GM19395 (cell line): ENCODE measurements at regions not wholly inside any gene's neighbourhood (a gene's known extent, or its start where the extent isn't known, plus 50 kb on each side); places are given as distances from the start of the nearest gene placed in this dataset.

Experiments
- ATAC-seq: cut with Tn5 transposase; IDR thresholded peaks from one replicate; pipeline ENCODE4 v1.9.1; 2021; ENCODE audit warnings: mild to moderate bottlenecking, moderate library complexity; ENCODE audit not compliant: unreplicated experiment

DNA sequence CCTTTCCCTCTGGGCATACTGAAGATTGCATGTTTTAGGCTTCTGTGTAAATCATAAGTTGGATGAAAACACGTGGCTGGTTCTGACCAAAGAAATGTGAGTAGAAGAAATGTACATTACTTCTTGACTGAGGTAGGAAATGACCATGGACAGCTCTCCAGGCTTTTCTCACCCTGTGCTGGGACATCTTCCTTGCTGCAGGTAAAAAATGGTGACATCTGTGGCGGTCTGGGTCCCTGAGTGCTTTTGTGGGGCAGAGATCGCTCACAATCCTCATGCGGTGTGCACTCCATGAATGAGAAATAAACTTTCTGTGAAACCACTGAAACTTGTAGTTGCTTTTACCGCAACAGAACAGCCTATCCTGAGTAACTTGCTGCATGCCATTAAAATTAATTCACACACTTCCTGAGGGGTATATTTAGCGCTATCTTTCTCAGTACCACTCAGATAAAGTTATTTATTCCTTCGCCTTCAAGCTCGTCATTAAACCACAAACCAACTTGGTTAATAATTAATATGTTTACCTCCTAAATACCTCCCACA is 730.4 kb downstream of the EFNA5 start:
- ATAC-seq: no peak

DNA sequence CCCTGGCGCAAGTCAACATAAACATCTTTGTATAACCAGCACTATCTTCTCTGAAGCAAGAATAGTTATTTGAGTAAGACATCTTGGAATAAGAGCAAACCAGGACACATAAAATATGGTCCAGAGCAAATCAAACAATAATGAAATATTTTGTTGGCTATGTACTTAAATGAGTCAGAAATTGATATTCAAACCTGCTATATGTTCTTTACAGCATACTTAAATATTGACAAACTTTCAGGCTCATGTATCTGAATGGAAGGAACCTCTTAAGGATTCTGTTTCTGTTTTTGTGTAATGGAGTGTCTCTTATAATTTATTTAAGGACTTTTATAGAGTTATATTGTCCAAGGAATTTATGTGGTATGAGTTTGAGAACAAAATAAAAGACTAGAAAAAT is 747.3 kb downstream of the EFNA5 start:
- ATAC-seq: no peak

DNA sequence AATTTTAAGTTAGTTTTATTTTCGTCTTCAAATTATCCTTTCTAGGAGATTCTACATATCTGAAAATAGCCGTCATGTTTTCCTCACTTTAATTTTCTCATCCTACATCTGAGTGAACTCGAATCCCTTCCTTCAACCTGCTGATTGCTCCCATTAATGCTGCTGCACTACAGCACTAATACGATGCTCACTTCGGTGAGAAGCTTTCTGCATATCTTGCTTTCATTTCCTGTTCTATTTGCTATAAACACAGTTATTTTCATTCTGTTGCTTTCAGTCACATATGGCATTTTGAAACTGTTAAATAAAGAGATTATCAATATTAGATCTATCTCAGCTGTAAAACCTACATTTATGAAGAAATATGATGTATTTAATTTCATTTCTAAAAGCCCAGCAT is 749.2 kb downstream of the EFNA5 start:
- no peak for ATAC-seq

DNA sequence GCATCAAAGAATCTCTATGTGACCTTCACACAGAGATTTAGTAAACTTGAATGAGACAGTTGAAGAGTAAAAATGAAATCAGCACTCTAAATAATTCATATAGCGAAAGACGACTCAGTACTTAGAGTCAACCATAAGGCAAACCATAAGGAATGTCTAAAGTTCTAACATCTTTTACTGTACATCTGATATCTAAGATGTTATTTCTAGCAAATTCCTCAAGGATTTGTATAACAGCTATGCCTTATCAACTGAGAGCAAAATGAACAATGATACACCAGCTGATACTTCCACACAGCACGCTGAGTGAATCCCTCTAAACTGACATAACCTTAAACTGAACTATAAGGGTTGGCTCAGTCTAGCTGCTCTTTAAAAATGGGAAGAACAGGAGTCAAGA is 760.3 kb downstream of the EFNA5 start:
- ATAC-seq: no peak

DNA sequence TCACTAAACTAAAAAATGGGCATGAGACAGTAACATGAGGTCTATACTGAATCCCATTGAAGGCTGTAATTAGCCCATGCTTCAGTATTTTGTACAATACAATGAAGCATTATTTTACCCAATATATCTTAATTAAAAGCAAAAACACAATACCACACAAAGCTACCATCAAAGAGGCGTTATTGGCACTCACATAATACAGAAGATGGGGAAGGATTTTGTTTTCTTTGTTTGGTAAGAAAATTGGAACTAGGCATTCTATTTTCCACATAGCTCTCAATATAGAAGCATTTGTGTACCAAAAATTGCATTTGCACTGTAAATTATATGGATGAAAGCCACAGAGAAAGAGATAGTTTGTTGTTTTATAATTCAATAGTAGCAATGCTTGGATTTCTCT is 761.0 kb downstream of the EFNA5 start:
- ATAC-seq: no peak

DNA sequence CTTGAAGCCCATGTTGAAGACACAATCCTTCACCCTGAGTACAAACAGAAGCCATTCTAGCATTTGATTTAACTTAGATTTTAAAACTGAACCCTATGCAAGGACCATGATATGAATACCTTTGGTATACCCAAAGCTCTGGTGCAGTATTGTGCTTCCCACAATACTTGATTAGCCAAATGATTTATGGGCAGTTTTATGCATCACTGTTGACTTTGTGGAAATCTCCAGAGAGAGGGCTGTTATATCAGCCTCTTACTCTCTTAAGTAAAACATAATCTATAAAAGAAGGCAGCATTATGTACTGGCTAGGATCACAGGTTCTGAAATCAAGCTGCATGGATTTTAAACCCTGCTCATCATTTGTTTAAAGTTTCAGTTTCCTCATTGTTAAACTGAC is 762.8 kb downstream of the EFNA5 start:
- no peak for ATAC-seq

DNA sequence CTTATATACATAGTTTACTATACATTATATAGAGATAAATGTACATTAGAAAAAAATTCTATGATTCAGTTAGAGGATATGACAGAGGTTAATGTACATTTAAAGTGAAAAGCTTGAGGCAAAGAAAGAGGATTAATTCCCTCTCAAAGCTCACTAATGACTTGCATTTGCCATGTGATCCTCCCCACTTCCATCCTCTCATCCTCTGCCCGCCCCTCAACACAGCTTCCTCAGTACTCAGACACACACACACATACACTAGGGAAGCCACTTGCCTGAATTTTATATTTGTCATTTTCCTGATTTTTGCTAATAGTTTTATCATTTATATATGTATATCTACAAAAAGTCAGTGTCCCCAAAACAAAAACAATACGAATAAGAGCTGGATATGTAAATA is 764.5 kb downstream of the EFNA5 start:
- ATAC-seq: no peak

DNA sequence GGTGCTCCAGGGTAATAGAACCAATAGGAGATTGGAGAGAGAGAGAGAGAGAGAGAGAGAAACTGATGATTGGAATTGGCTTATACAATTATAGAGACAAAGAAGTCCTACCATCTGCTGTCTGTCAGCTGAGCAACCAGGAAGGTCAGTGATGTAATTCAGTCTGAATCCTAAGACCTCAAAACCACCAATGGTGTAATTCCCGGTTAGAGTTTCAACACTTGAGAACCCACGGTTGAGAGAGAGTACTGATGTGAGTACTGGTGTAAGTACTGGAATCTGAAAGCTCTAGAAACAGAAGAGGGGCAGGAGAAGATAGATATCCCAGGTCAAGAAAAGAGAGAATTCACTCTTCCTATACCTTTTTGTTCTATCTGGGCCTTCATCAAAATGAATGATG is 775.8 kb downstream of the EFNA5 start:
- ATAC-seq: no peak

DNA sequence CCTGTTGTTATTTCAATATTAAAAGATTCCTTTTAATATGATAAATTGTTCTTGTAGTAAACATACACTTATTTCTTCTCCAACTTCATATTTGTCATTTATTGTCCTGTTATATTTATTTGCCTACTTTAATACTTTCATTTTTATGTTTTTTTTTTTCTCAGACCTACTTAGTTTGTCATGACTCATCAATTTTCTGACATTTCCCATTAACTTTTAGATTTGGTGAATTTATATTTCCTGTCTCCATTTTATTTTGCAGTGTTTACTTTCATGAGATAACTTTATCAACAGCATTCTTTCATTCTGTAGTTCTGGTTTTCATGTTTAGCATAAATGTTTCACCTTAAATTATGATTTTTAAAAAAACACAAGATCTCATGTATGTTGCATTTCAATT is 788.7 kb downstream of the EFNA5 start:
- ATAC-seq: no peak

DNA sequence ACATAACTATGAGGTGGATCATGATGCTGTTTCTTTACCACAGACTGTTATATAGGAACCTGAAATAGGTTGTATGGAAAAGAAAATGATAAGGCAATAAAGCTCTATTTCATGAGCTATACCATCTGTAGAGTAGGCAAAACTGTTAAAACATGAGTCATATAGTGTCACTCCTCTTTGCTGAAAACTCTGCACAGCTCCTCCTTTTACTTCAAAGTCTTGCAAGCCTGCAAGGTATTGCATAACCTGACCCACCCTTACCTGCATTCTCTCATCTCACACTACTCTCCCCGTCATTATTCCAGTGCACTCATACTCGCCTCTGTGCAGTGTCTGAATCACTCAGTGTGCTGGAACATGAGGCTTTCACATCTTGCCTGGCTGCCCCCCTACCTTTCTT is 790.1 kb downstream of the EFNA5 start:
- ATAC-seq: no peak

DNA sequence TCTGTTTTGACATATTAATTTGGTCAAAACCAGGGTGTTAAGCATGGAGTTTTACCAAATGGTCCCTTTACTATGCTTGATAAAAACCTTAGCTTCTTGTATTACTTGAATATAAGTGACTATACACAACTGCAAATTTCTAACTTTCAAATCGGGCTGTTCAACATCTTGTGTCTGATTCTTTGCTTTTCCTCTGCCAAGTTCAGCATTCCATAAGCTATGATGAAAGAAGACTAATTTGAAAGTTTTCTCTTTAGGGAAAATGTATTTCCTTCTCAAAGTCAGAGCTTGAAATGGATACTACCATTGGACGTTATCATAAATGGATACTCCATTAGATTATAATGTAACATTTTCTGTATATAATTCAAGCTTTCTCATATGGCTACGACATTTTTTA is 792.9 kb downstream of the EFNA5 start:
- no peak for ATAC-seq

DNA sequence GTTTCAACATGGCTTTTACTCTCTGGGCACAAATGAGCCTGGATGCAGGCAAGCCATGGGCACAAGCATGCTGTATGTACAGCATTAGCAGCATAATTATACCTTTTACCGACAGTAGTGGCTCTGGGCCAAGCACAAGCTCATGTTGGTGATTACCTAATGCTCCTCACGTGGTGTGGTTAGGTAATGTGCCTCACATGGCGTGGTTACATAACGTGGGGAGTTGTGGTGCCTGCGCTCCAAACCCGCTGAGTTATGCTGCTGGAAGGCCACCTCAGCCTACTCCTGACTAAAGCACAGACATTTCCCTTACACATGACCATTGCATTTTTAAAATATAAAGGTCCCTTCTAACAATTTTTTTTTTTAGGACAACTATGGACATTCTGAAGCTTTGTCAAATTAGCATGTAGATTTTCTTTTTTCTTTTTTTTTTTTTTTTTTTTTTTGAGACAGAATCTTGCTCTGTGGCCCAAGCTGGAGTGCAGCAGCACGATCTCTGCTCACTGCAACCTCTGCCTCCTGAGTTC is 794.0 kb downstream of the EFNA5 start:
- ATAC-seq: no peak

DNA sequence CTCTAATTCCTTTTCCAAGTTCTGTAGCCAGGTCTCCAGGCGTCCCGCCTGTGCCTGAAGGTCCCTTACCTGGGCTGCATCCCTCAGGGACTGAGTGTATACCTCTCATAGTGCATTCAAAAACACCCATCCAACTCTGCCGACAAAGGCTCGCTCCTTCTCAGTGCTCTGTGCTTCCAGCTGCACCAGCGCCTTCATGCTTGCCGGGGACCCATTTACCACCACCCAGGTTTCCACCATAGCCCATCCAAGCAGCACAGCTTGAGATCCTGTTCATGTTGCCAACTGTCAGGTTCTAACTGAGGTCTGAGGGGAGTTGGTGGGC is 794.5 kb downstream of the EFNA5 start:
- ATAC-seq: no peak

DNA sequence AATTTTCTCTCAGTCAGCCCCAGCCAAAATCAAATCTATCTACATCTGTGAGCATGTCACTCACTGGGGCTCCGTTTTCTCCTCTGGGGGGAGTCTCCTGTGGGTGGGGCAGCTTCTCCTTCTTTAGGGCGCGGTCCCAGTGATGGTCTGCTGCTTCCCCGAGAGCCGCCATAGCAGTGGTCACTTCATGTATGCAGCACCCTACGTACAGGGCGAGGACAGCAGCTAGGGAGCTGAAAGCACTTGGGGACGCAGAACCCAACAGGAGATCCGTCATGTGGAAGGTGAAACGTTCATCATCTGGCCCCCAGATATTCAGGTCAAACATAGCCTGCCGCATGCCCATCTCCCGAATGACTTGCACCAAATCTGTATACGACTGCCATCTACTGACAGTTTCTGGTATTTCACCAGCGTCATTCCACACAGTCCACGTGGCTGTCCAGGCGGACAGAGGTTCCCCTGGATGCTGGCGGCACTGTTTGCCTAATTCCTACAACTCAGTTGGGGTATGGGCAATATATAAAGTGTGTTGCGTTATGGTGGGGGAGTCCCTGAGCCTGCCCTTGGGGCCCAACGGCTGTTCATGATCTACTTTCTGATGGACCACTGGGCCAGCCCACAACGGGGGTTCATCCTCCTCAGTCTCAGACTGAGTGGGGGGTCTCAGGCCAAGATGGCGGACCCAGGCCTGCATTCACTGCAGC is 795.0 kb downstream of the EFNA5 start:
- ATAC-seq: peak; percentile 77

DNA sequence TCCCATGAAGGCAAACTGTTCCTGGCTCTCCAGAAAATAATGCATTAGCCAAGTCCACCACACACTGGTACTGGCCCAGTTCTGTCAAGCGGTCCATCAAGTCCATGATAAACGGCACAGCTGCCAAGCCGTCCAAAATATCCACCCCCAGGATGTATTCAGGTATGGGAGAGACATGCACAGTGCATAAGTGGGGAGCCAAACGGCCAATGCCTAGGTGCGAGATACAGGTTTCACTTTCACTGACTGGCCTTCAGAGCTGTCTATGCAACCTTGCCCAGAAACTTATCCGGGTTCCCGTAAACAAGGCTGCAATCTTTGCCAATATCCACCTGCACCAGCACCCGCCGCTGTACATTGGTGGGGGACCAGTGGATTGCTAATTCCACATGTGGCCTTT is 795.8 kb downstream of the EFNA5 start:
- no peak for ATAC-seq

DNA sequence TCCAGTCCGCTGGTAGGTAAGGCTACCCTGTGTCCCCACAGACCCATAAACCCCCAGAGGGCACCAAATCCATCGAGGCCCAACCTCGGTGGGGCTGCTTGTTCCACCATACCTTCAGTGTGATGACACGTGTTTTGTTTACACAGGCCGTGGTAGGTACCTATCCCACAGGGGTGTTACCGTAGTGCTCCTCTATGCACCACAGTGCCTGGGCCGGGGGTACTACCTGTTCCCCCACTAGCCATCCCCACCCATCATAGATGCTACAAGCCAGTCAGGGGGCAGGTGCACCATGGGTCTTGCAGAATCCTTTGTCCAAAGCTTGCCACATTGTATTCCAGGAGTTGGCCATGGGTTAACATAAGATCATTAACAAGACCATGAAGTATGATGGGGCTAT is 796.2 kb downstream of the EFNA5 start:
- no peak for ATAC-seq

DNA sequence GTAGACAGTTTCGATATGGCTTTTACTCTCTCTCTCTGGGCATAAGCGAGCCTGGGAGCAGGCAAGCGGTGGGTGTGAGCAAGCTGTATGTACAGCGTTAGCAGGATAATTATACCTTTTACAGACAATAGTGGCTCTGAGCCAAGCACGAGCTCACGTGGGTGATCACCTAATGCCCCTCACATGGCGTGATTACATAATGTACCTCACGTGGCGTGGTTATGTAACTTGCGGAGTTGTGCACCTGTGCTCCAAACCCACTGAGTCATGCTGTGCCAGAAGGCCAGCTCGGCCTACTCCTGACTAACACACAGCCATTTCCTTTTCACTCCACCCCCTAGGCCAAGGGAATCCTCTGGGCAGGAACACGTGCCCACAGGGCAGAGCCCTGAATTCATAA is 797.2 kb downstream of the EFNA5 start:
- no peak for ATAC-seq

DNA sequence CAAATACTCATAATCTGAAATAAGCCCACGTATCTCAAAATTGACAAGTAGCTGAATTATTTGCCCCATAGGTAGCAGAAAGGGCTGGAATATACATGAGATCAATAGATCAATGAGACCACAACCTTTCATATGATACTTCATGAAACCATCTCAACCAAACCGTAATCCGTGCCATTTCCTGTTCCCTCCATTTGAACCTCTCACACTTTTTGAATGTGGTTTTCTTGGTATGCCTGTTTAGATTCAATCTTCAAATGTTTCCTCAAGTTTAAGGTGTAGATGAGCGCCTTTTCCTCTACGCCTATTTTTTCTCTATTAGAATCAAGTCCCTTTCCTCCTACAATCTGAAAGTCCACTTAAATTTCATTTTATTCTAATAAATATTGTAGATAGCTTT is 805.5 kb downstream of the EFNA5 start:
- no peak for ATAC-seq

DNA sequence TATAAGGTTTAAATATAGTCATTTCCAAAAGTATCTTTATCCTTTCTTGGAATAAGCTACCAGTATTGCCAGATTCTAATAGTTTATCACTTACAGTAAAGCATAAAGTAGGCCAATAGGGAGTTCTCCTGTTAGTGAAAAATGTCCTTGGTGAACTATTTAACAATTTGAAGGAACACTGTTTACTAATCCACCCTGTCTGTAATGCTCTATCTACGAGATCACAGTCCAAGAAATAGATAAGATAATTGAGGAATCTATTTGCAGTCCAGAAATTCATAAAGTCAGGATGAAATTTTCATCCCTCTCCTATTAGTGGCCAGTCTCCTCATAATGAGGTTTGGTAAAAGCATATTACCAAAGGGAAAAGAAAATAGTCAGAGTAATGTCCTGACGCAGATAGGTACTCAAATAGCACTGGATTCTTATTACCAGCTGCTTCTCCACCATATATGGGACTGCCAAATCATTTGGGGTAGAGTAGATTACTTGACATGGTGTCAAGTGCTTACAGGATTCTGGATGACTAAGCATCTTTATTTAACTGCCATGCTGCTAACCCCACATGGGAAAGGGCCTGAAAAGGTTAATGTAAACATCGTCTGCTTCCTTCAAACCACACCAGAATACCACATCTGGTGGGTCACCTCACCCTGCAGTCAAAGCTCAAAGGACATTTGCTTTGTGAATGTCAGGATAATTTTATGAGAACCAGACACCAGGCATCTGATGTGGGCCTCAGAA is 808.1 kb downstream of the EFNA5 start:
- ATAC-seq: no peak

DNA sequence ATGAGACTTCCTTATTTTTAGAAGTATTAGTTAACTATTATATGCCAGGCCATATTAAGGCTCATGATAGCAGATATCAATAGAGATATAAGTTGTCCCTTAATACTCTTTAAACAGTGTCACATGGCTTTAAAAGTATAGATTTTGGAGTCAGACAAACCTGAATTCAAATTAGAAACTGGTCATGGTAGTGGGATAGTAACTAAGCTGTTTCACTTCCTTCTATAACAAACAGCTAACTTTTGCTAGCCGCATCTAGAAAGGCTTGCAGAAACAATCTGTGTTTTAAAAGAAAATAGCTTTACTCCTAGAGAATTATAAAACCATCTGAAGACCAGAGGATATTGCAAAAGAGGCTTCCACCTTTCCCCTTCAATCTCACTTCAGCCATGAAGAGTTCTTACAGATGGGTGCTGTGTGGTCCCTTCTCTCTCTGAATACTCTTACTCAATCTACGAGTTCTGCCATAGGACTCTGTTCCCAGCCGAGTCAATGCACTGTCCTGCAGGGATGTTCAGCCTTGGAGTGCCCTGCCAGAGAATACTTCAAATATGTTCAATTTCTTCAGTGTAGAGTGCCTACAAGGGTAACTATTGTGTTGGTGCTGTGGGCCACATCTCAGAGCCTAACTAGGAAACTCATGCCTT is 810.2 kb downstream of the EFNA5 start:
- peak; percentile 58 for ATAC-seq

DNA sequence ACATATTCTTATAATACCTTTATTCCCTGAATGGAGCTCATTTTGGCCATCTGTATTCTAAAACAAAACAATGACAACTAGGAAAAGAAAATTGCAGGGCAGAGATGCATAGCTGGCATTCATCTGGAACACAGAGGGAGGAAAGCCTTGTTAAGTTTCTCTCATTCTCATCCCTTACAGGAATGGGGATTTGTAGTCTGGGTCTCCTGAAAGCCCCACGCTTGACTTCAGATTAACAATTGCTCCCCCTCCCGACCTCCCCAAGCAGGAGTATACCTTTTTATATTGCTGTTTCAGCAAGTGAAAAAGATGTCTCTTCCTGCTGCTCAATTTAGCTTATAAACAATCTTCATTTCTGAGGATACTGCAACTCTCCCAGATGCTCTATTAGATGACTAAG is 812.1 kb downstream of the EFNA5 start:
- no peak for ATAC-seq

DNA sequence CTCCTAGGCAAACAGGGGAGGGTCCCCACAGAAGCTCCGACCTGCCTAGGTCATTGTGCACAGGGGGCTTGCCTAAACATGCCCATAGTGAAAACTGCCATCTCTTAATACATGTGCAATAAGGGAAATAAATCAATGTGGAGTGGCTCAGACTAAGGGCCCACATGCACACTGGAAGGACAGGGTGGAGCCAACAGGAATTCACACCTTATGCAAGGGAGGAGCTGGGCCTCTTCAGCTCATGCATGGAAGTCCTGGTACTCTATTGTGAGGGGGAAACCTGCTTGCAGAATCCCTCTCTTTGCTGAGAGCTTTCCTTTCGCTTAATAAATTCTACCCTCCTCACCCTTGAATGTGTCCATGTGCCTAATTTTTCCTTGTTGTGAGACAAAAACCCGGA is 815.8 kb downstream of the EFNA5 start:
- ATAC-seq: no peak
